Astrocyte of the spinal cord (primary cell): ENCODE measurements at regions not wholly inside any gene's neighbourhood (a gene's known extent, or its start where the extent isn't known, plus 50 kb on each side); places are given as distances from the start of the nearest gene placed in this dataset.

Experiments
- DNase-seq: peaks from one replicate; pipeline ENCODE4 v3.0.0; 2011; ENCODE audit warnings: low read depth, low spot score
- H3K4me3 ChIP-seq: 2 replicates; pipeline ENCODE4 v1.5.1; 2011; ENCODE audit warnings: low read depth, mild to moderate bottlenecking, low read length, moderate library complexity
- in situ Hi-C: cut with HindIII; loops from 2 replicates; pipeline ENCODE4 v1.10.0; 2017; ENCODE audit warnings: low sequenced_read_pairs
- TF ChIP-seq, protein P1 (sequence below): IDR thresholded peaks from 2 replicates; pipeline ENCODE4 v1.5.1; 2012; ENCODE audit warnings: low read depth, mild to moderate bottlenecking, low read length, inconsistent platforms

DNA sequence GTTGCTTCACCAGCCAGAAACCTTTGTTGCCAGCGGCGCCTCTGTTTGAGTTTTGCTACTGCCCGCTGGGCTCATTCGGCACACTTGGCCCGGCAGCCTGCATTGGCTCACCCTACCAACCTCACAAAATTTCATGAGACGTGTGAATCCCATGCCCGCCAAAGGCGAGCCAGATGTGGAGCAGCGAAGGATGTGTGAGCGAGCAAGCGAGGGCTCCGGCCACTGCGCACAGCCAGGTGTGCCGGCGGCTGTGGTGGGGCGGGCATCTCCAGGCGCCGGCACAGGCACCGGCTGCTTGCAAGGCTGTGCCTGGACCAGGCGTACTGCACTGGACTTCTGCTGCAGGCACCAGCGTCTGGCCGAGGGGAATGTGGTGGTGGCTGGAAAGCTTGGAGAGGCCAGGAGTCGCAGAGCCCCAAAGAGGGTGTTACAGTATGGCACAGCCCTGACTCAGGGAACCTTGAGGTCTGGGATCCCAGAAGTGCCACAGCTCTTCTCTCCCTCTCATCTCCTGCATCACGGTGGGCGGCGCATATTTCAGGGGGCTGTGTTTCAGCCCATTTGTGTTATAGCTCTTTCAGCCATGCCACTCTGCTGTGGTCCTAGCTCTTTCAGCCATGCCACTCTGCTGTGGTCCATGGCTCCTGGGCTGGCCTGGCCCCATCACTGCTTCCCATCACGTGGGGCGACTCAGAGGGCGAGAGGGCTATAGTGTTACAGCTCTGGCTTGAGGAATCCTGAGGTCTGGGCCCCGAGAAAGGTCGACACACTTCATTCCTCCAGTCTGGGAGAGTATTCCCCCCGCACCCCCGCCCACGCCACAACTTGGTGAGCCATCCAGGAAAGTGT lies 592.0 kb upstream of the SLITRK5 start:
- in situ Hi-C loops = no loop called here
- no peak overlapping the region for H3K4me3 ChIP-seq
- TF ChIP-seq, protein P1, sequence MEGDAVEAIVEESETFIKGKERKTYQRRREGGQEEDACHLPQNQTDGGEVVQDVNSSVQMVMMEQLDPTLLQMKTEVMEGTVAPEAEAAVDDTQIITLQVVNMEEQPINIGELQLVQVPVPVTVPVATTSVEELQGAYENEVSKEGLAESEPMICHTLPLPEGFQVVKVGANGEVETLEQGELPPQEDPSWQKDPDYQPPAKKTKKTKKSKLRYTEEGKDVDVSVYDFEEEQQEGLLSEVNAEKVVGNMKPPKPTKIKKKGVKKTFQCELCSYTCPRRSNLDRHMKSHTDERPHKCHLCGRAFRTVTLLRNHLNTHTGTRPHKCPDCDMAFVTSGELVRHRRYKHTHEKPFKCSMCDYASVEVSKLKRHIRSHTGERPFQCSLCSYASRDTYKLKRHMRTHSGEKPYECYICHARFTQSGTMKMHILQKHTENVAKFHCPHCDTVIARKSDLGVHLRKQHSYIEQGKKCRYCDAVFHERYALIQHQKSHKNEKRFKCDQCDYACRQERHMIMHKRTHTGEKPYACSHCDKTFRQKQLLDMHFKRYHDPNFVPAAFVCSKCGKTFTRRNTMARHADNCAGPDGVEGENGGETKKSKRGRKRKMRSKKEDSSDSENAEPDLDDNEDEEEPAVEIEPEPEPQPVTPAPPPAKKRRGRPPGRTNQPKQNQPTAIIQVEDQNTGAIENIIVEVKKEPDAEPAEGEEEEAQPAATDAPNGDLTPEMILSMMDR = no peak
- no peak for DNase-seq

DNA sequence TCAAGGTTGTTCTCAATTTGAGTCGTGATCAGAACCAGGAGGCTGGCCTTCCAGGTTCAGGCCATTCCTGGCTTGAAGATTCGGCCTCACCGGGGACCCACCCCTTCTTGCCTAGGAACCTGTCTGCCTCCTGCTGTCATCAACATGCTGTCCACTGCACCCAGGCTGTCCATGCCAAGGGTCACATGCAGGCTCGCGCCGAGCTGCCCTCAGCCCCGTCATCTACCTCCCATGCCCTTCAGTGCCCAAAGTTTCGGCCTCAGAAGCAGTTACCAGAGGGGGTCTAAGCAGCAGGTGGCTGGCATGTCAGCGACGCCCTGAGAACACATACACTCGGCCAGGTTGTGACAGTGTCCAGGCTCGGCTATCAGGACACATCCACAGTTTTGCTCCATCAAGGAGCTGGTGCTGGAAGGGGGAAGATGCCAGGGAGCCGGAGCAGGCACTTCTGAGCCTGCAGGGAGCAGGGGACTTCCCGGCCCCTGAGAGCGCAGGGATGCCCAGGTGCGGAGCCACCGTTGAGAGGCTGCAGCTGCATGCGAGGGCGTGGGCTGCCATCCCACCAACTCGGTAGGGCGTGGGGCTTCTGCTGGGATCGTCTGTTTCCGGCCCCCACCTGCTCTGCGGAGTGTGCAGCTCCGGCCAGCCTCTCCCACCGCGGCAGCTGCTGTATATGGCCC lies 590.9 kb upstream of the SLITRK5 start:
- in situ Hi-C loops = no loop called here
- no peak for DNase-seq
- no peak overlapping the region for H3K4me3 ChIP-seq
- TF ChIP-seq, protein P1 = no peak

DNA sequence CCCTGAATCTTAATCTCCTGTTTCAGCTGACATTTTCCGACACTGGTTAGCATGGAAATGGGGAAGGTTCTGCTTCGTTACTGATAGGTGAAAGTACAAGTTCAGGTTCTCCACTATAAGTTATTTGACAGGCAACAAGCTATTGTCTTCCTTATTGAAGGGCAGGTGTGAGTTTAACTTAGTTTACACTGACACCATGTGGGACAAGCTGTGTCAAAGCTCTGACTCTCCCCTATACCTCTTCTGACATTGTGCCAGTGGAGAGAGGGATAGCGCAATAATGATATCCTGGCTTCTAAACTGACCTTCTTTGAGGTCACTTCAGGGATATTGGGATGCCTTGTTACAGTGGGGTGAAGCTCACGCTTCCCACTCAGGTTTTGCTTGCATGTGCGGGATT lies 587.0 kb upstream of the SLITRK5 start:
- TF ChIP-seq, protein P1 = no peak
- H3K4me3 ChIP-seq = no peak overlapping the region
- in situ Hi-C loops = no loop called here

GRCh38 chr13:87087741-87088140 lies 583.4 kb upstream of the SLITRK5 start:
- no peak overlapping the region for H3K4me3 ChIP-seq
- TF ChIP-seq, protein P1 = no peak
- in situ Hi-C loops = no loop called here
- DNase-seq = peak; percentile 35

More for the DNA sequence above, 587.0 kb upstream of the SLITRK5 start:
- DNase-seq = no peak

- TF ChIP-seq, protein P1 = no peak
- peak; percentile 78 for DNase-seq
- in situ Hi-C loops = no loop called here
Measured at GRCh38 chr13:87089391-87089790, 581.8 kb upstream of the SLITRK5 start.

GRCh38 chr13:87093399-87093798 lies 577.8 kb upstream of the SLITRK5 start:
- H3K4me3 ChIP-seq = no peak overlapping the region
- no peak for DNase-seq
- TF ChIP-seq, protein P1 = no peak
- in situ Hi-C loops = no loop called here

More at GRCh38 chr13:87089391-87089790, 581.8 kb upstream of the SLITRK5 start:
- no peak overlapping the region for H3K4me3 ChIP-seq
